CD1c-positive myeloid dendritic cell (primary cell): ENCODE measurements at regions not wholly inside any gene's neighbourhood (a gene's known extent, or its start where the extent isn't known, plus 50 kb on each side); places are given as distances from the start of the nearest gene placed in this dataset.
A peak's percentile ranks its signal among the peaks of the same experiment; 100 is the strongest.
"Not testable (repeated sequence)": the region's sequence is repeated elsewhere in the genome, so short reads cannot be mapped to it uniquely, and the experiment has no call there.

Experiments used
- DNase-seq: peaks from one replicate; pipeline ENCODE4 v3.0.0-alpha.2; 2016; ENCODE audit errors: extremely low spot score

- peak; percentile 80 for DNase-seq
Observed at GRCh38 chr5:56686337-56687195, 128.8 kb upstream of the MAP3K1 start.

GRCh38 chr5:56685503-56686217 is 129.7 kb upstream of the MAP3K1 start:
- DNase-seq = peak; percentile 43

GRCh38 chr5:56684159-56684558 is 131.2 kb upstream of the MAP3K1 start:
- no peak for DNase-seq

GRCh38 chr5:56683733-56684132 is 131.6 kb upstream of the MAP3K1 start:
- no peak for DNase-seq

GRCh38 chr5:56683281-56683680 is 132.1 kb upstream of the MAP3K1 start:
- DNase-seq = no peak

- DNase-seq = no peak
Observed at GRCh38 chr5:56681346-56681745, 134.0 kb upstream of the MAP3K1 start.

- DNase-seq = no peak
Observed at GRCh38 chr5:56680731-56681130, 134.6 kb upstream of the MAP3K1 start.

- DNase-seq = no peak
Observed at GRCh38 chr5:56677690-56678305, 137.6 kb upstream of the MAP3K1 start.

- DNase-seq = no peak
Observed at GRCh38 chr5:56676091-56676768, 139.1 kb upstream of the MAP3K1 start.

GRCh38 chr5:56674441-56674840 is 140.9 kb upstream of the MAP3K1 start:
- no peak for DNase-seq

- peak; percentile 64 for DNase-seq
Observed at GRCh38 chr5:56673171-56673570, 142.2 kb upstream of the MAP3K1 start.

GRCh38 chr5:56671571-56671970 is 143.8 kb upstream of the MAP3K1 start:
- DNase-seq = peak; percentile 48

GRCh38 chr5:56670916-56671315 is 144.4 kb upstream of the MAP3K1 start:
- no peak for DNase-seq

- peak; percentile 96 for DNase-seq
Observed at GRCh38 chr5:56669534-56670483, 145.5 kb upstream of the MAP3K1 start.

GRCh38 chr5:56668996-56669395 is 146.4 kb upstream of the MAP3K1 start:
- no peak for DNase-seq

- no peak for DNase-seq
Observed at GRCh38 chr5:56667692-56668091, 147.7 kb upstream of the MAP3K1 start.

- DNase-seq = peak; percentile 54
Observed at GRCh38 chr5:56666901-56667300, 148.4 kb upstream of the MAP3K1 start.

- not testable (repeated sequence) for DNase-seq
Observed at GRCh38 chr5:56665117-56665516, 150.2 kb upstream of the MAP3K1 start.

GRCh38 chr5:56664025-56664424 is 151.3 kb upstream of the MAP3K1 start:
- DNase-seq = no peak

- DNase-seq = no peak
Observed at GRCh38 chr5:56663523-56663922, 151.8 kb upstream of the MAP3K1 start.

GRCh38 chr5:56662893-56663292 is 152.5 kb upstream of the MAP3K1 start:
- no peak for DNase-seq
